HG03558 (cell line): ENCODE measurements at regions not wholly inside any gene's neighbourhood (a gene's known extent, or its start where the extent isn't known, plus 50 kb on each side); places are given as distances from the start of the nearest gene placed in this dataset.
"Not testable (repeated sequence)": the region's sequence is repeated elsewhere in the genome, so short reads cannot be mapped to it uniquely, and the experiment has no call there.

Source experiments
- ATAC-seq: cut with Tn5 transposase; IDR thresholded peaks from one replicate; pipeline ENCODE4 v1.9.1; 2021; ENCODE audit warnings: moderate number of reproducible peaks; ENCODE audit not compliant: unreplicated experiment; ENCODE audit errors: extremely low read depth

GRCh38 chr20:50354721-50355589 lies 155.2 kb upstream of the PTPN1 start:
- no peak for ATAC-seq

- no peak for ATAC-seq
These were observed 154.3 kb upstream of the PTPN1 start for GRCh38 chr20:50355590-50356524.

- no peak for ATAC-seq
These were observed 153.7 kb upstream of the PTPN1 start for GRCh38 chr20:50356525-50356885.

GRCh38 chr20:50356962-50357782 lies 153.0 kb upstream of the PTPN1 start:
- no peak for ATAC-seq

- ATAC-seq, result no peak
These were observed 152.4 kb upstream of the PTPN1 start for GRCh38 chr20:50357783-50358161.

GRCh38 chr20:50358166-50358565 lies 152.0 kb upstream of the PTPN1 start:
- ATAC-seq, result no peak

- ATAC-seq, result no peak
These were observed 151.2 kb upstream of the PTPN1 start for GRCh38 chr20:50358971-50359370.

GRCh38 chr20:50359607-50360217 lies 150.5 kb upstream of the PTPN1 start:
- ATAC-seq, result no peak

GRCh38 chr20:50360218-50360672 lies 149.9 kb upstream of the PTPN1 start:
- ATAC-seq, result no peak

- ATAC-seq, result no peak
These were observed 149.3 kb upstream of the PTPN1 start for GRCh38 chr20:50360921-50361320.

GRCh38 chr20:50362177-50362576 lies 148.0 kb upstream of the PTPN1 start:
- not testable (repeated sequence) for ATAC-seq

GRCh38 chr20:50363027-50363426 lies 147.2 kb upstream of the PTPN1 start:
- ATAC-seq, result no peak

- ATAC-seq, result no peak
These were observed 146.7 kb upstream of the PTPN1 start for GRCh38 chr20:50363479-50363878.

GRCh38 chr20:50364542-50364941 lies 145.6 kb upstream of the PTPN1 start:
- no peak for ATAC-seq

GRCh38 chr20:50366270-50367103 lies 143.7 kb upstream of the PTPN1 start:
- ATAC-seq, result no peak

GRCh38 chr20:50367104-50367674 lies 143.0 kb upstream of the PTPN1 start:
- ATAC-seq, result no peak

GRCh38 chr20:50367739-50368375 lies 142.3 kb upstream of the PTPN1 start:
- no peak for ATAC-seq

GRCh38 chr20:50368386-50368785 lies 141.8 kb upstream of the PTPN1 start:
- ATAC-seq, result no peak
